HG03060 (cell line): ENCODE measurements at regions not wholly inside any gene's neighbourhood (a gene's known extent, or its start where the extent isn't known, plus 50 kb on each side); places are given as distances from the start of the nearest gene placed in this dataset.

Experiments used
- ATAC-seq: cut with Tn5 transposase; IDR thresholded peaks from one replicate; pipeline ENCODE4 v1.9.1; 2021; ENCODE audit warnings: low read depth, moderate number of reproducible peaks; ENCODE audit not compliant: unreplicated experiment

GRCh38 chr1:82494117-82494516 is 693.4 kb downstream of the ADGRL2 start:
- no peak for ATAC-seq

GRCh38 chr1:82492159-82492558 is 691.4 kb downstream of the ADGRL2 start:
- no peak for ATAC-seq

GRCh38 chr1:82491301-82492048 is 690.7 kb downstream of the ADGRL2 start:
- ATAC-seq = no peak

GRCh38 chr1:82487778-82488177 is 687.0 kb downstream of the ADGRL2 start:
- ATAC-seq = no peak

- ATAC-seq = no peak
Observed at GRCh38 chr1:82486969-82487368, 686.2 kb downstream of the ADGRL2 start.

- ATAC-seq = no peak
Observed at GRCh38 chr1:82486468-82486867, 685.7 kb downstream of the ADGRL2 start.

GRCh38 chr1:82485591-82486369 is 685.0 kb downstream of the ADGRL2 start:
- no peak for ATAC-seq

GRCh38 chr1:82483146-82483545 is 682.4 kb downstream of the ADGRL2 start:
- no peak for ATAC-seq

- no peak for ATAC-seq
Observed at GRCh38 chr1:82478916-82479315, 678.2 kb downstream of the ADGRL2 start.

- no peak for ATAC-seq
Observed at GRCh38 chr1:82472489-82473131, 671.9 kb downstream of the ADGRL2 start.

- no peak for ATAC-seq
Observed at GRCh38 chr1:82466891-82467290, 666.2 kb downstream of the ADGRL2 start.

GRCh38 chr1:82466416-82466815 is 665.7 kb downstream of the ADGRL2 start:
- ATAC-seq = no peak

GRCh38 chr1:82465024-82465423 is 664.3 kb downstream of the ADGRL2 start:
- ATAC-seq = no peak

GRCh38 chr1:82464362-82465001 is 663.7 kb downstream of the ADGRL2 start:
- ATAC-seq = no peak

- no peak for ATAC-seq
Observed at GRCh38 chr1:82463951-82464350, 663.2 kb downstream of the ADGRL2 start.

- no peak for ATAC-seq
Observed at GRCh38 chr1:82462366-82462765, 661.6 kb downstream of the ADGRL2 start.

- no peak for ATAC-seq
Observed at GRCh38 chr1:82455342-82455741, 654.6 kb downstream of the ADGRL2 start.

- ATAC-seq = no peak
Observed at GRCh38 chr1:82454431-82454830, 653.7 kb downstream of the ADGRL2 start.

GRCh38 chr1:82453511-82454185 is 652.9 kb downstream of the ADGRL2 start:
- no peak for ATAC-seq

- ATAC-seq = no peak
Observed at GRCh38 chr1:82452096-82452495, 651.4 kb downstream of the ADGRL2 start.
